ENCODE measurements at regions not wholly inside any gene's neighbourhood (a gene's known extent, or its start where the extent isn't known, plus 50 kb on each side); places are given as distances from the start of the nearest gene placed in this dataset.

DNA sequence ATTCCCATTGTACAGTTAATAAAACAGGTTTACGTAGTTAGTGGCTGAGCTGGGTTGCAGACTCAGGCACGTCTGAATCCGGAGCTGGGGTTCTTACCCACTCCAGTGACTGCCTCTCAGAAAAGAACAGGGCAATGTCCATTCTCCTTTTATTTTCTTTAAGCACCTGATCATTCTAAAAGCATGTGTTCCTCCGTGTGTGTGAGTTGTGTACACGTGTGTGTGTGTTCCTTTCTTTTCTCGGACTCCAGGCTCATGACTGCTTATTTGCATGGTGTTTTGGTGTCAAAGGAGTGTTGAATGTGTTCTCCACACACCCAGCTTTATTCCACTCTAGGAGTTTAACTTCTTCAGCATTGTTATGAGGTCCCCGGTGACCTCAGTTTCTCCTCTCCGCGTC lies 260.1 kb downstream of the SNX10 start (continued):
- TF ChIP-seq EGR1 (IDR thresholded peaks at IDR 0.05; ENCODE audit: borderline replicate concordance, low read depth, low read length): no peak
- TF ChIP-seq, protein P1, sequence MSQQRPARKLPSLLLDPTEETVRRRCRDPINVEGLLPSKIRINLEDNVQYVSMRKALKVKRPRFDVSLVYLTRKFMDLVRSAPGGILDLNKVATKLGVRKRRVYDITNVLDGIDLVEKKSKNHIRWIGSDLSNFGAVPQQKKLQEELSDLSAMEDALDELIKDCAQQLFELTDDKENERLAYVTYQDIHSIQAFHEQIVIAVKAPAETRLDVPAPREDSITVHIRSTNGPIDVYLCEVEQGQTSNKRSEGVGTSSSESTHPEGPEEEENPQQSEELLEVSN (IDR thresholded peaks at IDR 0.05): no peak
- no peak for TF ChIP-seq SP2 (IDR thresholded peaks at IDR 0.05; ENCODE audit: low read length)
